UCSD-AML1 (cell line): ENCODE measurements at regions not wholly inside any gene's neighbourhood (a gene's known extent, or its start where the extent isn't known, plus 50 kb on each side); places are given as distances from the start of the nearest gene placed in this dataset.

Experiments used
- DNase-seq: peaks from one replicate; lab custom pipeline; 2025; ENCODE audit not compliant: unreplicated experiment; lab: John Stamatoyannopoulos, UW

- DNase-seq: no peak
Measured at GRCh38 chr5:17882760-17883488, 248.7 kb downstream of the TAF11L14 start.

- DNase-seq: no peak
Measured at GRCh38 chr5:17888155-17888554, 253.9 kb downstream of the TAF11L14 start.

DNA sequence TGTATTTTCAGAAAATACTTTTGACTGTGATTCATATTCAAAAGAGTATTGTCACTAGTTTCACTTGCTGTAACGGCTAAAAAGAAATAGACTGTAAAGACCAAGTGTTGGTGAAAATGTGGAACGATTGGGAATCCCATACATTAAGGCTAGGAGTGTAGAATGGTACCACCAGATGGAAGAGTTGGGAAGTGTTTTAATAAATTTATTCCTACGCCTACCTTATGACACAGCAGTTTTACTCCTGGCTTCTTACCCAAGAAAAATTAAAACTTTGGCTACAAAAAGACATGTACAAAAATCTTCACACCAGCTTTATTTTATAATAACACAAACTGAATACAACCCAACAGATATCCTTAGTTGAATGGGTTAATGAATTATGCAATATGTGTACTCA, 256.2 kb downstream of the TAF11L14 start:
- no peak for DNase-seq

DNA sequence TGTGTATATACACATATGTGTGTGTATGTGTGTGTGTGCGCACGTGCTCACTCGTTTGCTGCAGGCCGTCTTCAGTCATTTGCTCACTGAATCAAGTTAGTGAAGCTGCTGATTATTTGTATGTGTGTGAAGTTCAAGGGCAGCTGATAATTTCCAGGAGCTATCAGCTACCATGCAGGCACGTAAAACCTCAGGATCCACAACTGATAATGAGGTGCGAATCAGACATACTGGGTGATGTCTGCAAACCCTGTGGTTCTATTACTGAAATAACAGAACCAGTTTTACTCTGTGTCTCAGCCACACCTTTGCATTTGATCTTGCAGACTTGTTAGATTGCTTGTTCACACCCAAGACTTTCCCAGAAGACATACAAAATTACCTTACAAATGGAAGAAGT, 257.6 kb downstream of the TAF11L14 start:
- DNase-seq: no peak

DNA sequence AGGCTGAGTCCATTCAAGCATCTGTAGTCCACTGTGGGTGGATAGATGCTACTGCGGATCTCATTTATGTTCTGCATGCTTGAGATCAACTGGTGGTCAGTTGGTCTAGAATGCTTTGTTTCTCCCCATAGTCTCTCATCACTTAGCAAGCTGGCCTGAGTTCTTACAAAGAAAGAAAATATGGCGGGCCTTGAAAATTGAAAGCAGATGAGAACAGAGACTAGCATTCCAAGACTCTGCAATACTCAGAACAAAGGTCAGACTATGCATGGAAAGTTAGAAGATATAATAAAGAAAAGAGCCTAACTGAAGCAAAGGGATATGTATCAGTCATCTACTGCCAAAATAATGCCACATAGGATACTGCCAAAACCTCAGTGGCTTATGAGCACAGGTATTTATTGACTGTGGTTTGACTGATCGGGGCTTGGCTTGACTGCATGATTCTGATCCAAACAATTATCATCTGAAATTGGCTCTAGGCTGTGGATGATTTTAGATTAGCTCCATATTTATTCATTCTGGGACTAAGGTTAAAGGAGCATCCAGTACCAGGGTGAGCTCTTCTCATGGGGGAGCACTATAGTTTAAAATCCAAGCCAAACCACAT, 258.9 kb downstream of the TAF11L14 start:
- no peak for DNase-seq

DNA sequence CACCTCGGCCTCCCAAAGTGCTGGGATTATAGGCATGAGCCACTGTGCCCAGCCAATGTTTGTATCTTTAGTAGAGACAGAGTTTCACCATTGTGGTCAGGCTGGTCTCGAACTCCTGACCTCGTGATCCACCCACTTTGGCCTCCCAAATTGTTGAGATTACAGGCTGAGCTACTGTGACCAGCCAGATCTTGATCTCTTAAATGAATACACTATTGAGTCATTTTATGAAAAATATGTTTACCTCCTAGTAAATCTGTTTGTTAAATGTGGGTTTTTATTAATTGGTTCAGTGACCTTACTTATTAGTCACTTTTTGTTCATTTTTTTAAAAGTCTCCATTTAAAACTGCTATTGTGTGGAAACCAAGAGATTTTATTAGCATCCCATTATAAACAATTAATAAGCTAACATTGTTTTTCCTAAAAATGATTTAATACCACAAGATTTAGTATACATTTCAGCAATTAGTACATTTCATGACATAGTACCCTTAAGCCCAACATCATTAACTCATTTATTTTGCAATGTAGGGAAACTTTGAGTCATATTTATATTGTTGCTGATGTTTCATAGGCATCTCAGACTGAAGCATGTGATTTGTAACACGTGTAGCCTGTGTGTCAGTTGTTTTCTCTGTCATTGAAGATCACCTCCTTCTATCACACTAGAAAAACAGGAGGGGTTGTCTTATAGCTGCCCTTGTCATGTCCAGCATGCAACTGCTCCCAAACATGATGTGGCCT, 261.2 kb downstream of the TAF11L14 start:
- DNase-seq: no peak

GRCh38 chr5:17896605-17897004, 262.3 kb downstream of the TAF11L14 start:
- DNase-seq: no peak

DNA sequence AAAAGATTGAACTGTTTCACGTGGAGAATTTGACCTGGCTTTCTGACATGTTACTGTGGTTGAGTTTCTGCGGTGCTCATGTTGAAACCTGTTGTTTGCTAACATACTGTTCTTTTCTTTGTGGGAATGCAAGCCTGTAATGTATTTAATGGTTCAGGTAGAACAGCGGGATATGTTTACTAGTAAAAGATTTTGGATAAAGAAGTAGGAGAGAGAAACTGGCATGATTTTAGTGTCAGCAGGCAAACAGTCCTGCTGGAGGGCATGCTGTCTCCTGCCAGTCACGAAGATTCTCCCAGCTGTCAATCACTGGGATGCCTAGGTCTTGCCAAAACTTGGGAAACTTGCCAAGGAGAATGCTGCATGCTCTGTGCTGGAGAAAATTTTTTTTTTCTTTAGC, 263.5 kb downstream of the TAF11L14 start:
- no peak for DNase-seq

DNA sequence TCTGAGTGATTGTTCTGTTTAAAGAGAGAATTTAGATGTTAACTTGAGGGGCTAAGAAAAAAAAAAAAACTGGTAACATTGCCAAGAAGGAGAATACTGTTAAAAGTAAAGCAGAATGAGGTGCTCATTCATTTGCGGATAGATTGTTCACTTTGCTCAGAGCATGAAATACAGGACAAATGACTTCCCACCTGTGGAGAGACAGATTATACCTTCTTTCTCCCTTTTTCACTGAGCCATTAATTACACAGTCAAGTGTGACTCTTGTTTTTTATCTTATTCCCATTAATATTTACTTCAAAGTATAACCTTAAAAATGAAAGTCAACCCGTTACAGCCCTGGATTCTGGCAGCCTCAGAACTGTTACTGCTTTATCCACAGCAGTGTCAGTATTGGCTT, 264.5 kb downstream of the TAF11L14 start:
- DNase-seq: no peak

DNA sequence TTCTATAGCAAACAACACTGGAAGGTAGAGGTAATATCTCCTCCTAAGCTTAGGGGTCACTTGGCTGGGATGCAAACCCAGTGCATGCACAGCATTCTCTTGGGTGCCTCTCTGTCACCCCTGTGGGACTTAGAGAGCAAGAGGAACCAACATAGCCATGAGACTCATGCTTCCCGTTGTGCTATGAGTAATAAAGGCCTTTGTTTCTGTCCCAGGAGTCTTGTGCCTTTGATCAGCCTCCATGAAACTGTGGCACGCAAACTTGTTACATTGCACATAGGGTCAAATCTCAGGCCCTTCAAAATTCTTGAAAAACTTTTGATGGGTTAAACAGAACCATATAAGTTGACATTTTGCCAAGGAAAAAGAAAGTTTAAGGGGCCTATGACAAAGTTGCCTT, 272.8 kb downstream of the TAF11L14 start:
- no peak for DNase-seq

DNA sequence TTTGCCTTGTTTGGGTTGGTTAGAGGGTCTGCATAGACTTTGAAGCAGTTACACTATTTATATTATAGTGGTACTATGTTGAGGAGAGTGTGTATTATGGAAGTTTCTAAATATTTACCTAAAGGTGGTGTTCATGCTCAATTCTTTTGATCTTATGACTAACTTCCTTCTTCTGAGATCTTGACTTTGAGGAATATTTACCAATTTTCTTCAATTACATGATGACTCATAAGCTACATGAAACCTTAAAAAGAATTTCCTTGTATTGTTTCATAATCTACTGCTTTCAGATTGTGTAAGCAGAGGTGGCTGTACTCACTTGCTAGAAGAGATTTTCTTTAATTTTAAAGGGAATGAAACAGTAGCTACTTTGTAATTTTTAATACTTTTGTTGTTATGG, 276.1 kb downstream of the TAF11L14 start:
- no peak for DNase-seq

DNA sequence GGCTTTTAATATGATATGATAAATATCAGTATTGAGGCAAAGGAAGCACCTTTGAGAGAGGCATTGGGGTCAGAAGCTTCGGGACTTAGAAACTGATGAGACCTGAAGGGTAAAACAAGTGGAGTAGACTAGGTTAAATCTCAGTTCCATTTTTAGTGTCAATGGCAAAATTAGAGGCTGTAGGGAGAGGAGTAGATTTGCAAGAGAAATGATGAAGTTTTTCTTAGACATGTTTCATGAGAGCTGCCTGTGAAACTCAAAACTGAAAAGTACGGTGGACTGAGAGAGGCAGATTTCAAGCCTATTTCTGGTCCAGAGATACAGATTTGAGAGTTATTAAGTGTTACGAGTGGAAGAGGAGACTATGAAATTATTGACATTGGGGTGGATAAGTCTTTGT, 278.5 kb downstream of the TAF11L14 start:
- DNase-seq: no peak

DNA sequence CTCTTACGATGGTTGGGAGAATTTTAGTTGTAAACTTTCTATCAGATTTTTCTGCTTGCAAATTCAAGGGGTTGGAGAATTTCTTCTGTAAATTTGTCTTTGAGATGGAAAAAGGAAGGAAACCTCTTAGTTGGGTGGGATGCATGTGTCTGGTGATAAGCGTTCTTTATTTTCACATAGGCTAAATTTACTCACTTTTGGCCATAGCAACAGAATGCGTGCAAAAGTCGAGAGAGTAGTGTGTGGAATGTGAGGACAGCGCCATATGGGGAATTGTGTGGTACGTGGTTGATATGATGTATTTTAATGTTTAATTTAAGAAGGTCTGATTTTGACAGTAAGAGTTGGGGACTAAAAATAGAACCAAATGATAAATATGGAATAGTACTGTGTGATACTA, 282.2 kb downstream of the TAF11L14 start:
- no peak for DNase-seq

DNA sequence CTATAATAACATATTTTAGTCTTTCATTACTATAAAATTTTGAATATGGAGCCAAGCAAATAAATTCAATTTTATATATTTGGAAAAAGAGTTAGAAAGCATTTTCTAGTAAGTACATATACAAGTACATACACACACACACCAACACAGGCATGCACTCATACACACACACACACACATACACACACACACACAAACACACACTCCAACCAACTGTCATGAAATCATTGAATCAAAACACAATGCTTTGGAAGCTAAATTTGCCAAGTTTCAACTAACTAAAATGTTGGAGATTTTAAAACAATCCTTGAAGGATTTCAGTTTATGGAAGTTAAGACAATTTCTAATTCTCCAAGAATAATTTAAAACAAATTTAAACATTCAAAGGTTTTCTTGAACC, 283.2 kb downstream of the TAF11L14 start:
- no peak for DNase-seq

- DNase-seq: peak; percentile 14
Measured at GRCh38 chr5:17918373-17919104, 284.3 kb downstream of the TAF11L14 start.

DNA sequence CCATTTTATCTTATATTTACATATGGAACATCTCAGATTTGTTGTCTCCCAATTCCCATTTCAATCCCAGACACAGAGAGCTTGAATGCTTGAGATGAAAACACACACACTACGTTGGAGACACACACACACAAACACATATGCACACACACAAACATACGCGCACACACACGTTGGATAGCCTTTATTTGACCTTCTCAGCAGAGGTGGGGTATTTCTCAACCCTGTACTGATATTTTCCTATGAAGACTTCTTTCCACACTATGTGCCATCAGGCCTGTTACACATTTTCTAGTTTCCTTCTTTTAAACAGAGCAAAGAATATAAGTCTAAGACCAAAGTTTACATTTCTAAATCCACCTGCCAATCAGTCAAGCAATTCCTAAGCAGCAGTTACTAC, 291.0 kb downstream of the TAF11L14 start:
- no peak for DNase-seq

DNA sequence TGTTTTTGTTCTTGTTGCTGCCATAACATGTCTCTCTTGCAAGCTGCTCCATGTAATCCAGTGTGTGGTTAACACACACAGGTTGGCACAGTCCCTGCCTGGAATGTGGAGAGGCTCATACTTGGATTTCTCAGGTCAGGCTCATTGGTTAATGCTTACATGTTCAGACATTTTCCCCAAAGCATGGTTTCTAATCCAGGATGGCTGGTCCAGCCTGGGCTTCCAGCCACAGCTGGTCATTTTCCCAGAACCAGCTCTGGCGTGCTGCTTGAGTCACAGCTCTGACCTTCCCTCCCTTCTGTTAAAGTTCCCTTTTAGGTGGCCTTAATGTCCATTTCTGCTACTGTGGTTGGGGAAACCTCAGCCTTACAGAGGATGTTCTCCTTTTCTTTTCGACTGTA, 294.3 kb downstream of the TAF11L14 start:
- peak; percentile 34 for DNase-seq

- no peak for DNase-seq
Measured at GRCh38 chr5:17929171-17929570, 294.9 kb downstream of the TAF11L14 start.

DNA sequence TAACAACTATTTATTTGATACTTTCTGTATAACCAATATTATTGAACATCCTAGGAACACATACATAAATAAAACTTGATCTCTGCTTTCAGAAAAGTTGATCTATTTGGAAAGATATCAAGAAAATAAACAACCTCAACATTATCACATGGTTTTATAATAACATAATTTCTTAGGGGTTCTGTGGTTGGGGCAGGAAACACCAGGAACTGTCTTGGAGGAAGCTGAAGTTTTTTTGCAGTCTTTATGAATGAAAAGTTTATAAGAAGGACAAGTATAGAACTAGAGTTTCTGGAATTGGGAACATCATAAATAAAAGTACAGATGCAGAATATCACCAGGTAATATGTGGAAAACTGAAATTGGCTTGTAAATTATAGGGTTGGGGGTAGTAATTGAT, 296.1 kb downstream of the TAF11L14 start:
- DNase-seq: no peak

DNA sequence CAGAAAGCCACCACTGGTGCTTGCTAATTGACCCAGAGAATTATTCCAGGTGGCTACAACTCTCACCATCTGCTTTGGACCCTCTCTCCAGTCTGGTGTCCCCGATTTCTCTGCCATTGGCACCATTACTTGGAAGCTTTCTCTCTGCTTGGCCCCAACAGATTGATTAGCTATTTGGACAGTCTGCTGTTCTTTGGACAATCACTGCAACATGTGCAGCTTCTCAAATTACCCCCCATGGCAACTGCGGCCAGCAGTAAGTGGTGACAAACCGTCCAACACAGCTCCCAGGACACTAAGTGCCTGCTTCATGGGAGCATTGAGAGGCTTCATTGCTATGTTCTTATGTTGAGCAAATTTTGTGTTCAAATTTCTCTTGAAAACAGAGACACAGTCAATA, 309.8 kb downstream of the TAF11L14 start:
- no peak for DNase-seq

- no peak for DNase-seq
Measured at GRCh38 chr5:17947029-17947428, 312.8 kb downstream of the TAF11L14 start.
